ENCODE measurements at regions not wholly inside any gene's neighbourhood (a gene's known extent, or its start where the extent isn't known, plus 50 kb on each side); places are given as distances from the start of the nearest gene placed in this dataset.

GRCh38 chr17:72297326-72298115 is 176.7 kb downstream of the SOX9 start:
- no peak overlapping the region for H3K4me3 ChIP-seq (ENCODE audit: low read depth, low read length)
- ChIA-PET POLR2A (no interaction called here), CTCF (interaction anchor here (0.9 kb wide), 1 partner anchor 242 kb away, joined by 3 read pairs; no protein-coding TSS in a partner anchor)
- DNase-seq (ENCODE audit: low read depth, low spot score): no peak
- TF ChIP-seq CTCF (IDR thresholded peaks at IDR 0.05; ENCODE audit: insufficient read depth, low read length, missing control alignments): no peak

GRCh38 chr17:72299100-72299499 is 178.3 kb downstream of the SOX9 start:
- H3K4me3 ChIP-seq (ENCODE audit: low read depth, low read length): no peak overlapping the region
- TF ChIP-seq CTCF (IDR thresholded peaks at IDR 0.05; ENCODE audit: insufficient read depth, low read length, missing control alignments): no peak
- DNase-seq (ENCODE audit: low read depth, low spot score): no peak
- ChIA-PET POLR2A (no interaction called here), CTCF (no interaction called here)

- ChIA-PET CTCF (no interaction called here), POLR2A (interaction anchor here (0.6 kb wide), 1 partner anchor 33 kb away, joined by 3 read pairs; no protein-coding TSS in a partner anchor)
- TF ChIP-seq CTCF (IDR thresholded peaks at IDR 0.05; ENCODE audit: insufficient read depth, low read length, missing control alignments): no peak
- no peak overlapping the region for H3K4me3 ChIP-seq (ENCODE audit: low read depth, low read length)
- DNase-seq (ENCODE audit: low read depth, low spot score): no peak
These were observed 178.8 kb downstream of the SOX9 start for GRCh38 chr17:72299592-72299991.

GRCh38 chr17:72301887-72302286 is 181.1 kb downstream of the SOX9 start:
- no peak for TF ChIP-seq CTCF (IDR thresholded peaks at IDR 0.05; ENCODE audit: insufficient read depth, low read length, missing control alignments)
- no peak overlapping the region for H3K4me3 ChIP-seq (ENCODE audit: low read depth, low read length)
- DNase-seq (ENCODE audit: low read depth, low spot score): no peak
- ChIA-PET POLR2A (interaction anchor here (0.6 kb wide), 1 partner anchor 115 kb away, joined by 4 read pairs; no protein-coding TSS in a partner anchor), CTCF (no interaction called here)

- no peak for TF ChIP-seq CTCF (IDR thresholded peaks at IDR 0.05; ENCODE audit: insufficient read depth, low read length, missing control alignments)
- DNase-seq (ENCODE audit: low read depth, low spot score): no peak
- H3K4me3 ChIP-seq (ENCODE audit: low read depth, low read length): no peak overlapping the region
- ChIA-PET CTCF (no interaction called here), POLR2A (no interaction called here)
These were observed 181.9 kb downstream of the SOX9 start for GRCh38 chr17:72302735-72303134.

- no peak for DNase-seq (ENCODE audit: low read depth, low spot score)
- ChIA-PET CTCF (no interaction called here), POLR2A (no interaction called here)
- no peak for TF ChIP-seq CTCF (IDR thresholded peaks at IDR 0.05; ENCODE audit: insufficient read depth, low read length, missing control alignments)
- no peak overlapping the region for H3K4me3 ChIP-seq (ENCODE audit: low read depth, low read length)
These were observed 183.2 kb downstream of the SOX9 start for GRCh38 chr17:72303787-72304733.
